ENCODE measurements at regions not wholly inside any gene's neighbourhood (a gene's known extent, or its start where the extent isn't known, plus 50 kb on each side); places are given as distances from the start of the nearest gene placed in this dataset.
"Not testable (repeated sequence)": the region's sequence is repeated elsewhere in the genome, so short reads cannot be mapped to it uniquely, and the experiment has no call there.

GRCh38 chr5:164505791-164506190 is 1000.4 kb downstream of the MAT2B start:
- intact Hi-C loops (cut with DNase I) = no loop called here

DNA sequence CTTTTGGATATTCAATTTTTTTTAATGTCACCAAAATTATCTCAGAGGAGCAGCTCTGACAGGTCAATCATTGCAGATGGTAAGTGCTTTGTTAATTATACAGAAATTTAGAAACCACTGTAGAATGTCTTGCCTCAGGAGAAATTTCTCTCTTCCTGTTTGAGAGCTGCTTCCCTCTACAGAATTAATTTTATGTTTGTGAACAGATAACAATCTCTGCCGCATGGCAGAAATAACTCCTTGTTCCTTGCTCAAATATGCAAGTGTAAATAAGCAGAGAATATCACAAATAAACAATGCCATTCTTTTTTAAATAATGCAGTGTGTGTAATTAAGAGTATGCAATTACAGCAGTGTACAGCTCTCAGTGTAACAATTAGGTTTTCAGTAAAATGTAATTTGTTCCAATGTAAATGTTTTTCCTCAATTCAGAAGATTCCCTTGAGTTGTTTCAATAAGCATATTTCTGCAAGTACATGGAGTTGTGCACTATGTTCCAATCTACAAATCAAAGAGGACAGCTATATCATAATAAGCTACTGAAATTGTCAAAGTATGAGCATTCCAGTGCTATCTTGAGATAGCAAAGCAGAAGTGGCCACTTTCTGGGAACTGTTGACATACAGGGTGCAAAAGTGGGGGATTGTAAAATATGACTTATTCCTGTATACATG is 1012.8 kb downstream of the MAT2B start:
- TF ChIP-seq, protein P1, sequence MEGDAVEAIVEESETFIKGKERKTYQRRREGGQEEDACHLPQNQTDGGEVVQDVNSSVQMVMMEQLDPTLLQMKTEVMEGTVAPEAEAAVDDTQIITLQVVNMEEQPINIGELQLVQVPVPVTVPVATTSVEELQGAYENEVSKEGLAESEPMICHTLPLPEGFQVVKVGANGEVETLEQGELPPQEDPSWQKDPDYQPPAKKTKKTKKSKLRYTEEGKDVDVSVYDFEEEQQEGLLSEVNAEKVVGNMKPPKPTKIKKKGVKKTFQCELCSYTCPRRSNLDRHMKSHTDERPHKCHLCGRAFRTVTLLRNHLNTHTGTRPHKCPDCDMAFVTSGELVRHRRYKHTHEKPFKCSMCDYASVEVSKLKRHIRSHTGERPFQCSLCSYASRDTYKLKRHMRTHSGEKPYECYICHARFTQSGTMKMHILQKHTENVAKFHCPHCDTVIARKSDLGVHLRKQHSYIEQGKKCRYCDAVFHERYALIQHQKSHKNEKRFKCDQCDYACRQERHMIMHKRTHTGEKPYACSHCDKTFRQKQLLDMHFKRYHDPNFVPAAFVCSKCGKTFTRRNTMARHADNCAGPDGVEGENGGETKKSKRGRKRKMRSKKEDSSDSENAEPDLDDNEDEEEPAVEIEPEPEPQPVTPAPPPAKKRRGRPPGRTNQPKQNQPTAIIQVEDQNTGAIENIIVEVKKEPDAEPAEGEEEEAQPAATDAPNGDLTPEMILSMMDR (IDR thresholded peaks at IDR 0.05) = no peak
- Histone ChIP-seq H3K4me1 (no peaks in the 10 kb centered on the region), H3K4me3 (no peak overlapping the region), H3K36me3 (no peaks in the 10 kb centered on the region), H3K9me3 (no peaks in the 10 kb centered on the region), H3K27ac (no peak overlapping the region), H3K27me3 (no peaks in the 10 kb centered on the region)
- DNase-seq (no peak), ATAC-seq (no peak)
- intact Hi-C loops (cut with DNase I) = no loop called here

More at GRCh38 chr5:164505791-164506190, 1000.4 kb downstream of the MAT2B start:
- TF ChIP-seq, protein P1 (IDR thresholded peaks at IDR 0.05) = no peak
- no peaks in the 10 kb centered on the region for H3K9me3 ChIP-seq
- no peak for DNase-seq
- no peaks in the 10 kb centered on the region for H3K4me1 ChIP-seq
- no peaks in the 10 kb centered on the region for H3K27me3 ChIP-seq
- no peak overlapping the region for H3K27ac ChIP-seq
- ATAC-seq = no peak
- H3K4me3 ChIP-seq = no peak overlapping the region
- no peaks in the 10 kb centered on the region for H3K36me3 ChIP-seq

DNA sequence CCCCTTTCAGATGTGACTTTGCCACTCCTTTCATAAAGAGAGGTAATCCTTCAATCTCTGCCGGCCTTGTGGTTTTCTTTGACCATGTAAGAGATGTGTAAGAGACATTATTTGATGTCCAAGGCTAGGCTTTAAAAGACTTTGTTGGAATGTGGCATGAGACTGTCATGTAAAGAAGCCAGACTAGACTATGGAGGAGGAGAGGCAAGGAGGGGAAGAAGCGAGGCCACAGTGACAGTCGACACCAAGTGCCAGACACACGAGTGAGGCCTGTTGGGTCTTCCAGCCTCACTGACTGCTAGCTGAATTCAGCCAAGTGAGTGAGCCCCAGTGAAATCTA is 1013.3 kb downstream of the MAT2B start:
- no peaks in the 10 kb centered on the region for H3K4me1 ChIP-seq
- no peak for DNase-seq
- no peak overlapping the region for H3K4me3 ChIP-seq
- H3K27me3 ChIP-seq = no peaks in the 10 kb centered on the region
- H3K27ac ChIP-seq = no peak overlapping the region
- H3K36me3 ChIP-seq = no peaks in the 10 kb centered on the region
- TF ChIP-seq, protein P1 (IDR thresholded peaks at IDR 0.05) = no peak
- H3K9me3 ChIP-seq = no peaks in the 10 kb centered on the region
- no peak for ATAC-seq
- intact Hi-C loops (cut with DNase I) = no loop called here

- intact Hi-C loops (cut with DNase I) = no loop called here
- no peak overlapping the region for H3K27ac ChIP-seq
- no peak for ATAC-seq
- no peaks in the 10 kb centered on the region for H3K4me1 ChIP-seq
- DNase-seq = no peak
- no peaks in the 10 kb centered on the region for H3K36me3 ChIP-seq
- no peak overlapping the region for H3K4me3 ChIP-seq
- TF ChIP-seq, protein P1 (IDR thresholded peaks at IDR 0.05) = no peak
- no peaks in the 10 kb centered on the region for H3K27me3 ChIP-seq
- H3K9me3 ChIP-seq = no peaks in the 10 kb centered on the region
These were observed 1026.9 kb downstream of the MAT2B start for GRCh38 chr5:164532235-164532900.

- H3K27me3 ChIP-seq; H3K4me3 ChIP-seq; intact Hi-C loops (cut with DNase I); H3K36me3 ChIP-seq; H3K27ac ChIP-seq; H3K9me3 ChIP-seq; ATAC-seq; DNase-seq; H3K4me1 ChIP-seq: not testable (repeated sequence)
These were observed 1028.0 kb downstream of the MAT2B start for GRCh38 chr5:164533426-164533825.

DNA sequence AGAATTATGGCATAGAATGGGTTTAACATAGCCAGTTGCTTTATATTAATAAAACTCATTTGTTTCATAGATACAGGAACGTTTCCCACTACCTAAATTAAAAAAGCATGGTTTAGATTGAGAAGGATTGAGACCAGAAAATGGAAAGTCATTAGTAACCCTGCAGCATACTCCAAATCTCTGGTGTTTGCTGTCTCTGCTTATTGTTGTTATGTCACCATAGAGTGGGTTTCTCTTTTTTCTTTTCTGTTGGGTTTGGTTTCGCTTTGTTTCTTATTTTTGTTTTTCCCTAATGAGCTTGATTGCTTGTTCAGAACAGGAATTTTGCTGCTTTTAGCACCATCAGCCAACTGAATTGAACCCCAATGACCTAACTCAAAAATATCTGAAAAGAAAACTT is 1034.8 kb downstream of the MAT2B start:
- Histone ChIP-seq H3K4me1 (no peaks in the 10 kb centered on the region), H3K27me3 (no peaks in the 10 kb centered on the region), H3K27ac (no peak overlapping the region), H3K36me3 (no peaks in the 10 kb centered on the region), H3K4me3 (no peak overlapping the region), H3K9me3 (no peaks in the 10 kb centered on the region)
- ATAC-seq (no peak), DNase-seq (no peak)
- intact Hi-C loops (cut with DNase I) = no loop called here
- TF ChIP-seq, protein P1 (IDR thresholded peaks at IDR 0.05) = no peak

All from upper lobe of right lung (tissue), 1 donor.